Sigmoid colon (tissue), 4 donors: ENCODE measurements at regions not wholly inside any gene's neighbourhood (a gene's known extent, or its start where the extent isn't known, plus 50 kb on each side); places are given as distances from the start of the nearest gene placed in this dataset.

Experiments
- POLR2A ChIP-seq, 2 donors: fragments of 450-650 bp; IDR thresholded peaks; one replicate each; pipeline ENCODE4 v1.6.1; 2016; ENCODE audit warnings: antibody characterized with exemption in 2 of 2, mild to moderate bottlenecking in 2 of 2, moderate library complexity in 2 of 2
- POLR2AphosphoS5 ChIP-seq, 4 donors: sonication (generic); formaldehyde crosslinking; IDR thresholded peaks; one replicate each; pipeline ENCODE4 v1.6.1; 2017; ENCODE audit warnings: antibody characterized with exemption in 4 of 4
- TF ChIP-seq, protein P1 (sequence below), 4 experiments: fragments of 450-650 bp in 3 of 4; fragments of 200-600 bp in 1 of 4; IDR thresholded peaks; one replicate each; pipeline ENCODE4 v1.5.1; 2016 to 2019; ENCODE audit warnings: antibody characterized with exemption in 4 of 4, mild to moderate bottlenecking in 3 of 4, moderate library complexity in 2 of 4

DNA sequence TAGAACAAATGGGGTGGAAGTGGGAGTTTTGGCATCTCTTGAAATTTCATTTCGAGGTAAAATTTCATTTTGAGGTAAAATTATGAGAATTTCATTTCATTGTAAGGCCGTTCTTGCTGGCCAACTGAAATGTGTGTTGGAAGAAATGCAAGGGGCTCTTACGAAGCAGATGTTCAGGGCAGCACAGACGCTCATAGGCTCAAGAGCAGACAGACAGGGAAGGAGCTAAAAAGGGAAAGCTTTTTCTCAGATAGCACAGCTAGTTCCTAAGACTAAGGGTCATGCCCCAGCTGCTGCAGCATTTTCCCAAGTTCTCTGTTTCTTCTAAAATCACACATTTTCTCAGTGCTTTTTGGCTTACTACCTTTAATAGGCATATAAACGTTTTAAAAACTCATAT is 65.1 kb upstream of the SFMBT2 start:
- TF ChIP-seq POLR2A (IDR thresholded peaks at IDR 0.05): no peak
- no peak for TF ChIP-seq POLR2AphosphoS5 (IDR thresholded peaks at IDR 0.05)
- TF ChIP-seq, protein P1, sequence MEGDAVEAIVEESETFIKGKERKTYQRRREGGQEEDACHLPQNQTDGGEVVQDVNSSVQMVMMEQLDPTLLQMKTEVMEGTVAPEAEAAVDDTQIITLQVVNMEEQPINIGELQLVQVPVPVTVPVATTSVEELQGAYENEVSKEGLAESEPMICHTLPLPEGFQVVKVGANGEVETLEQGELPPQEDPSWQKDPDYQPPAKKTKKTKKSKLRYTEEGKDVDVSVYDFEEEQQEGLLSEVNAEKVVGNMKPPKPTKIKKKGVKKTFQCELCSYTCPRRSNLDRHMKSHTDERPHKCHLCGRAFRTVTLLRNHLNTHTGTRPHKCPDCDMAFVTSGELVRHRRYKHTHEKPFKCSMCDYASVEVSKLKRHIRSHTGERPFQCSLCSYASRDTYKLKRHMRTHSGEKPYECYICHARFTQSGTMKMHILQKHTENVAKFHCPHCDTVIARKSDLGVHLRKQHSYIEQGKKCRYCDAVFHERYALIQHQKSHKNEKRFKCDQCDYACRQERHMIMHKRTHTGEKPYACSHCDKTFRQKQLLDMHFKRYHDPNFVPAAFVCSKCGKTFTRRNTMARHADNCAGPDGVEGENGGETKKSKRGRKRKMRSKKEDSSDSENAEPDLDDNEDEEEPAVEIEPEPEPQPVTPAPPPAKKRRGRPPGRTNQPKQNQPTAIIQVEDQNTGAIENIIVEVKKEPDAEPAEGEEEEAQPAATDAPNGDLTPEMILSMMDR (IDR thresholded peaks at IDR 0.05): no peak
